CD4-positive, alpha-beta T cell (primary cell): ENCODE measurements at regions not wholly inside any gene's neighbourhood (a gene's known extent, or its start where the extent isn't known, plus 50 kb on each side); places are given as distances from the start of the nearest gene placed in this dataset.

Experiments used
- ATAC-seq: fragments of 200-7000 bp; cut with Tn5 transposase; one replicate; pipeline ENCODE4 v1.10.0; 2022; ENCODE audit warnings: mild to moderate bottlenecking; ENCODE audit not compliant: poor library complexity
- CTCF ChIA-PET: fragments of 350-600 bp; sonication (Branson Sonifier 250); formaldehyde crosslinking; loops from one replicate; lab custom pipeline; 2021; ENCODE audit warnings: antibody characterized with exemption, inconsistent platforms; lab: Charles Lee
- POLR2A ChIA-PET: fragments of 350-600 bp; sonication (Branson Sonifier 250); formaldehyde crosslinking; loops from one replicate; lab custom pipeline; 2021; ENCODE audit warnings: antibody characterized with exemption, inconsistent platforms; lab: Charles Lee
- DNase-seq, 14 experiments: peaks; one replicate each; pipeline ENCODE4 v3.0.0-alpha.2; 2013 to 2020; ENCODE audit warnings: mixed read lengths in 2 of 14
- H3K27ac ChIP-seq, 2 donors: one replicate each; pipeline versions ENCODE4 v1.5.1 to v1.7.0; 2013; ENCODE audit warnings: low read length in 2 of 2, low read depth in 1 of 2, mild to moderate bottlenecking in 1 of 2
- H3K27me3 ChIP-seq, 2 experiments: 1 replicate in 1 of 2; 2 replicates in 1 of 2; pipeline versions ENCODE4 v1.6.1 to v1.7.0; 2013; ENCODE audit warnings: low read length in 2 of 2, control low read depth in 1 of 2, mild to moderate bottlenecking in 1 of 2, moderate library complexity in 1 of 2; ENCODE audit not compliant: insufficient read depth in 2 of 2, control insufficient read depth in 1 of 2
- H3K36me3 ChIP-seq: one replicate; pipeline ENCODE4 v1.6.1; 2013; ENCODE audit warnings: low read length, control low read depth; ENCODE audit not compliant: insufficient read depth
- H3K4me1 ChIP-seq: one replicate; pipeline ENCODE4 v1.6.1; 2013; ENCODE audit warnings: low read length, control low read depth; ENCODE audit not compliant: insufficient read depth
- H3K4me3 ChIP-seq: one replicate; pipeline ENCODE4 v1.5.1; 2013; ENCODE audit warnings: mild to moderate bottlenecking, low read length, moderate library complexity
- H3K9me3 ChIP-seq, 2 experiments: 1 replicate in 1 of 2; 2 replicates in 1 of 2; pipeline versions ENCODE4 v1.6.1 to v1.7.0; 2013; ENCODE audit warnings: low read length in 2 of 2, mild to moderate bottlenecking in 2 of 2, control low read depth in 1 of 2, moderate library complexity in 1 of 2; ENCODE audit not compliant: control insufficient read depth in 1 of 2, insufficient read depth in 1 of 2
- H3K27ac Mint-ChIP-seq: one replicate; pipeline ENCODE4 v1.8.0; 2020; ENCODE audit warnings: mixed read lengths
- H3K27me3 Mint-ChIP-seq: one replicate; pipeline ENCODE4 v1.8.0; 2021; ENCODE audit warnings: mixed read lengths
- H3K36me3 Mint-ChIP-seq: one replicate; pipeline ENCODE4 v1.8.0; 2021; ENCODE audit warnings: low read depth, mixed read lengths
- H3K4me1 Mint-ChIP-seq: one replicate; pipeline ENCODE4 v1.8.0; 2021; ENCODE audit warnings: low read depth, mixed read lengths
- H3K4me3 Mint-ChIP-seq: one replicate; pipeline ENCODE4 v1.8.0; 2020; ENCODE audit warnings: mild to moderate bottlenecking, mixed read lengths
- H3K9me3 Mint-ChIP-seq: one replicate; pipeline ENCODE4 v1.8.0; 2020; ENCODE audit warnings: mixed read lengths
- CTCF ChIP-seq: fragments of 200-600 bp; IDR thresholded peaks from one replicate; pipeline ENCODE4 v1.8.0; 2022; ENCODE audit warnings: antibody characterized with exemption, mild to moderate bottlenecking
- intact Hi-C, 2 experiments: fragments of 100-400 bp; cut with DNase I in 1 of 2; cut with micrococcal nuclease in 1 of 2; formaldehyde crosslinking; loops; one replicate each; pipeline versions ENCODE4 v1.15.1 to v1.9.0; 2023 to 2025; cut with DNase I, micrococcal nuclease

GRCh38 chr10:4199196-4199595 lies 414.2 kb upstream of the KLF6 start:
- CTCF ChIA-PET: no interaction called here
- no peaks in the 10 kb centered on the region for H3K4me1 ChIP-seq
- no peaks in the 10 kb centered on the region for H3K9me3 Mint-ChIP-seq
- intact Hi-C loops: no loop called here
- DNase-seq (no peak), ATAC-seq (no peak)
- H3K4me3 Mint-ChIP-seq: no peak overlapping the region
- no peaks in the 10 kb centered on the region for H3K4me1 Mint-ChIP-seq
- no peaks in the 10 kb centered on the region for H3K27me3 ChIP-seq
- POLR2A ChIA-PET: interaction anchor here (0.6 kb wide), 1 partner anchor 737 kb away, joined by 4 read pairs; no protein-coding TSS in a partner anchor
- no peaks in the 10 kb centered on the region for H3K36me3 ChIP-seq
- H3K36me3 Mint-ChIP-seq: no peaks in the 10 kb centered on the region
- H3K27ac Mint-ChIP-seq: no peak overlapping the region
- H3K9me3 ChIP-seq: no peaks in the 10 kb centered on the region
- H3K27me3 Mint-ChIP-seq: no peaks in the 10 kb centered on the region
- no peak overlapping the region for H3K27ac ChIP-seq
- TF ChIP-seq CTCF: no peak
- no peak overlapping the region for H3K4me3 ChIP-seq

- Mint-ChIP-seq H3K27me3 (no peaks in the 10 kb centered on the region), H3K4me1 (no peaks in the 10 kb centered on the region), H3K27ac (no peak overlapping the region), H3K9me3 (no peaks in the 10 kb centered on the region), H3K4me3 (no peak overlapping the region), H3K36me3 (no peaks in the 10 kb centered on the region)
- Histone ChIP-seq H3K36me3 (no peaks in the 10 kb centered on the region), H3K4me1 (no peaks in the 10 kb centered on the region), H3K4me3 (no peak overlapping the region), H3K27me3 (no peaks in the 10 kb centered on the region), H3K27ac (no peak overlapping the region), H3K9me3 (no peaks in the 10 kb centered on the region)
- no peak for DNase-seq
- TF ChIP-seq CTCF: no peak
- intact Hi-C loops: no loop called here
- ChIA-PET CTCF (no interaction called here), POLR2A (no interaction called here)
- no peak for ATAC-seq
These were observed 413.2 kb upstream of the KLF6 start for GRCh38 chr10:4198216-4198615.

GRCh38 chr10:4197676-4198075 lies 412.7 kb upstream of the KLF6 start:
- ChIA-PET POLR2A (no interaction called here), CTCF (no interaction called here)
- no peaks in the 10 kb centered on the region for H3K36me3 Mint-ChIP-seq
- H3K27me3 ChIP-seq: no peaks in the 10 kb centered on the region
- intact Hi-C loops: no loop called here
- TF ChIP-seq CTCF: no peak
- no peak for DNase-seq
- no peaks in the 10 kb centered on the region for H3K9me3 ChIP-seq
- H3K9me3 Mint-ChIP-seq: no peaks in the 10 kb centered on the region
- H3K4me1 Mint-ChIP-seq: no peaks in the 10 kb centered on the region
- ATAC-seq: no peak
- H3K36me3 ChIP-seq: no peaks in the 10 kb centered on the region
- H3K27me3 Mint-ChIP-seq: no peaks in the 10 kb centered on the region
- H3K27ac Mint-ChIP-seq: no peak overlapping the region
- H3K4me3 ChIP-seq: no peak overlapping the region
- no peaks in the 10 kb centered on the region for H3K4me1 ChIP-seq
- H3K27ac ChIP-seq: no peak overlapping the region
- no peak overlapping the region for H3K4me3 Mint-ChIP-seq
